ENCODE measurements at regions not wholly inside any gene's neighbourhood (a gene's known extent, or its start where the extent isn't known, plus 50 kb on each side); places are given as distances from the start of the nearest gene placed in this dataset.

DNA sequence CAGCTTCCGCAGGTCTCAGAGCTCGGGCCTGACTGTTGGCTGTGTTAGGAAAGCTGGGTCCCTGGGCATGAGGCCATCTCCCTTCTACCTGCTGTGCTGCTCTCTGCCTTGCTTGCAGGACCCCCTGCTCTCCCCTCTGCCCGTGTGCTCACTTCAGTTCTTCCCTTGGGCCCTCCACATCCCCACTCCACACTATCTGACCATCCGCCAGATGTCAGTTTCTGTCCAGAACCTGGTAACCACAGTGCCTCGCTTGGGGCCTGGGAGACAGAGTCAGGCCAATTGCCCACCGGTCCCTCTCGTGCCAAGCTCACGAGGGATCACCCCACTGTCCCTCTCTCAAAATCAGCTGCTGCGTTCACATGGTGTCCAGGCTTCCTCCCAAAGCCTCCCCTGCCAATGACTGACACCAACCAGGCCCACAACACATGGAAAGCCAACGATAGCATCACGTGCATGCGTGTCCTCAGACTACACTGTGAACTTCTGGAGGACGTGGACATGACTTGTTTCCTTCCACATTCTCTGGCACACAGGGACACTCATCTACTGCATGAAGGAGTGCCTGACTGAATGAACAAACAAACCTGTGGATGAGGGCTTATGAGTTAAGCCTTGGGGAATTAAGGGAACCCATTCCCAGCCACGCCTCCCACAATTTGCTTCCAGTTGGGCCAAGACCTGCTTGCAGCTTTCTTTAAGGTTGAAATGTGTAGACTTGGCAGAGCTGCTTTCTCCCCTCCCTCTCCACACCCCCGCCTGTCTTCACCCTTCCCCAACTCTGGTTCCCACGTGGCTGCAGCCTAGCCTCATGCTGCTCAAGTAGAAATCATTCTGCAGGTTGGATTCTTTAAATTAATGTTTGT lies 72.5 kb upstream of the ZNF423 start:
- Histone ChIP-seq H3T11ph (ENCODE audit: low read length) (no peak overlapping the region), H3K4ac (ENCODE audit: low read depth, low read length) (no peak overlapping the region), H2BK5ac (ENCODE audit: insufficient read length, low read length) (no peak overlapping the region), H2BK15ac (ENCODE audit: low read depth, low read length) (no peak overlapping the region), H3K9ac (ENCODE audit: extremely low read depth, insufficient read length, low read length) (no peak overlapping the region), H3K56ac (ENCODE audit: insufficient read length, low read depth, low read length) (no peak overlapping the region), H2BK12ac (ENCODE audit: insufficient read length, low read depth, low read length) (no peak overlapping the region), H3K23ac (ENCODE audit: insufficient read length, low read depth, low read length) (no peak overlapping the region), H3K9me3 (ENCODE audit: control insufficient read depth, low read depth, low read length) (no peaks in the 10 kb centered on the region), H4K8ac (replicated peaks; ENCODE audit: insufficient read length, low read depth, low read length) (no peak overlapping the region), H3K27ac (ENCODE audit: insufficient read length, low read depth, low read length) (no peak overlapping the region), H2BK20ac (ENCODE audit: low read depth, low read length, poor library complexity, severe bottlenecking) (no peak overlapping the region), H4K91ac (ENCODE audit: insufficient read length, low read depth, low read length) (no peak overlapping the region), H4K20me1 (ENCODE audit: control insufficient read depth, insufficient read depth, insufficient read length) (no peaks in the 10 kb centered on the region), H2AK5ac (ENCODE audit: insufficient read length, low read length) (no peak overlapping the region), H4K5ac (ENCODE audit: insufficient read length, low read depth, low read length) (no peak overlapping the region), H3K23me2 (ENCODE audit: insufficient read length, low read depth, low read length, poor library complexity, severe bottlenecking) (no peaks in the 10 kb centered on the region), H3K4me1 (ENCODE audit: insufficient read depth, low read length) (no peaks in the 10 kb centered on the region), H3K4me2 (ENCODE audit: insufficient read depth, insufficient read length, low read length) (no peak overlapping the region), H2BK120ac (ENCODE audit: low read depth, low read length, poor library complexity, severe bottlenecking) (no peak overlapping the region), H3K18ac (ENCODE audit: insufficient read length, low read depth, low read length) (no peak overlapping the region), H3K79me1 (ENCODE audit: insufficient read depth, low read depth, low read length, poor library complexity, severe bottlenecking) (no peaks in the 10 kb centered on the region), H2AFZ (ENCODE audit: low read length) (no peak overlapping the region), H3K14ac (ENCODE audit: insufficient read depth, low read length) (peak overlapping the region; percentile 43; the same call in 1 of the 2 replicates), H3K79me2 (ENCODE audit: insufficient read depth, low read length) (no peaks in the 10 kb centered on the region), H3K27me3 (ENCODE audit: insufficient read depth, low read length) (no peaks in the 10 kb centered on the region; the same call in 1 of the 2 replicates)
- H3K36me3 Mint-ChIP-seq (ENCODE audit: insufficient read depth in 1 of 3, low read depth in 3 of 3) = no peaks in the 10 kb centered on the region
- peaks cover 7 to 10% of the 10 kb centered on the region in 2 experiments for H3K4me1 Mint-ChIP-seq
- WGBS (ENCODE audit: extremely low coverage, insufficient read length, low lambda C conversion rate) = no CpG with 5 or more reads among the region's 16 CpGs
- H3K9me3 Mint-ChIP-seq = peaks cover 0 to 6% of the 10 kb centered on the region in 2 experiments; a peak in 1 of 5 replicates
- no peak overlapping the region; a peak in 2 of 7 replicates for H3K27ac Mint-ChIP-seq
- peaks cover 23% of the 10 kb centered on the region for H3K27me3 Mint-ChIP-seq (ENCODE audit: low read depth)
- DNase-seq = no peak
- TF ChIP-seq, protein P1, sequence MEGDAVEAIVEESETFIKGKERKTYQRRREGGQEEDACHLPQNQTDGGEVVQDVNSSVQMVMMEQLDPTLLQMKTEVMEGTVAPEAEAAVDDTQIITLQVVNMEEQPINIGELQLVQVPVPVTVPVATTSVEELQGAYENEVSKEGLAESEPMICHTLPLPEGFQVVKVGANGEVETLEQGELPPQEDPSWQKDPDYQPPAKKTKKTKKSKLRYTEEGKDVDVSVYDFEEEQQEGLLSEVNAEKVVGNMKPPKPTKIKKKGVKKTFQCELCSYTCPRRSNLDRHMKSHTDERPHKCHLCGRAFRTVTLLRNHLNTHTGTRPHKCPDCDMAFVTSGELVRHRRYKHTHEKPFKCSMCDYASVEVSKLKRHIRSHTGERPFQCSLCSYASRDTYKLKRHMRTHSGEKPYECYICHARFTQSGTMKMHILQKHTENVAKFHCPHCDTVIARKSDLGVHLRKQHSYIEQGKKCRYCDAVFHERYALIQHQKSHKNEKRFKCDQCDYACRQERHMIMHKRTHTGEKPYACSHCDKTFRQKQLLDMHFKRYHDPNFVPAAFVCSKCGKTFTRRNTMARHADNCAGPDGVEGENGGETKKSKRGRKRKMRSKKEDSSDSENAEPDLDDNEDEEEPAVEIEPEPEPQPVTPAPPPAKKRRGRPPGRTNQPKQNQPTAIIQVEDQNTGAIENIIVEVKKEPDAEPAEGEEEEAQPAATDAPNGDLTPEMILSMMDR (conservative IDR thresholded peaks at IDR 0.05) = no peak
- H3K4me3 Mint-ChIP-seq = no peak overlapping the region

All from H9 (cell line).